Breast epithelium (tissue), 3 donors: ENCODE measurements at regions not wholly inside any gene's neighbourhood (a gene's known extent, or its start where the extent isn't known, plus 50 kb on each side); places are given as distances from the start of the nearest gene placed in this dataset.

Source experiments
- POLR2A ChIP-seq: fragments of 450-650 bp; IDR thresholded peaks from one replicate; pipeline ENCODE4 v1.6.1; 2016; ENCODE audit warnings: antibody characterized with exemption, mild to moderate bottlenecking, moderate library complexity
- POLR2AphosphoS5 ChIP-seq, 3 donors: sonication (generic); formaldehyde crosslinking; IDR thresholded peaks; one replicate each; pipeline ENCODE4 v1.6.1; 2017; ENCODE audit warnings: antibody characterized with exemption in 3 of 3
- TF ChIP-seq, protein P1 (sequence below), 3 donors: fragments of 450-650 bp; IDR thresholded peaks; one replicate each; pipeline ENCODE4 v1.5.1; 2016 to 2017; ENCODE audit warnings: antibody characterized with exemption in 3 of 3, mild to moderate bottlenecking in 3 of 3, moderate library complexity in 3 of 3

DNA sequence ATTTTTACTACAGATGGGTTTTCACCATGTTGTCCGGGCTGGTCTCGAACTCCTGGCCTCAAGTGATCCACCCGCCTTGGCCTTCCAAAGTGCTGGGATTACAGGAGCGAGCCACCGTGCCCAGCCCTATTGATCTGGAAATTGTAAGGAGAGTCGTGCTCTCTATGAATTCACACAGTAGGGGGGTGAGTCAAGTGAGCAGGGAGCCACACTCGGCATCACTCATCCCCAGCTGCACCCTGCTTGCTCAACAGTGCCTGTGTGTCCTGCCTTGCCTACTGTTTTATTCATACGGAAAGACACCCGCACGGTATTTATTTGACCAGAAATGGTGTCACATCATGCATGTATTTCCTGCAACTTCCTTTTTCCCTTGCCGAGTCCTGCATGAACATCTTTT is 157.2 kb upstream of the FOXF1 start:
- TF ChIP-seq, protein P1, sequence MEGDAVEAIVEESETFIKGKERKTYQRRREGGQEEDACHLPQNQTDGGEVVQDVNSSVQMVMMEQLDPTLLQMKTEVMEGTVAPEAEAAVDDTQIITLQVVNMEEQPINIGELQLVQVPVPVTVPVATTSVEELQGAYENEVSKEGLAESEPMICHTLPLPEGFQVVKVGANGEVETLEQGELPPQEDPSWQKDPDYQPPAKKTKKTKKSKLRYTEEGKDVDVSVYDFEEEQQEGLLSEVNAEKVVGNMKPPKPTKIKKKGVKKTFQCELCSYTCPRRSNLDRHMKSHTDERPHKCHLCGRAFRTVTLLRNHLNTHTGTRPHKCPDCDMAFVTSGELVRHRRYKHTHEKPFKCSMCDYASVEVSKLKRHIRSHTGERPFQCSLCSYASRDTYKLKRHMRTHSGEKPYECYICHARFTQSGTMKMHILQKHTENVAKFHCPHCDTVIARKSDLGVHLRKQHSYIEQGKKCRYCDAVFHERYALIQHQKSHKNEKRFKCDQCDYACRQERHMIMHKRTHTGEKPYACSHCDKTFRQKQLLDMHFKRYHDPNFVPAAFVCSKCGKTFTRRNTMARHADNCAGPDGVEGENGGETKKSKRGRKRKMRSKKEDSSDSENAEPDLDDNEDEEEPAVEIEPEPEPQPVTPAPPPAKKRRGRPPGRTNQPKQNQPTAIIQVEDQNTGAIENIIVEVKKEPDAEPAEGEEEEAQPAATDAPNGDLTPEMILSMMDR (IDR thresholded peaks at IDR 0.05): no peak
- TF ChIP-seq POLR2A: no peak
- TF ChIP-seq POLR2AphosphoS5 (IDR thresholded peaks at IDR 0.05): no peak
